Psoas muscle (tissue), 7 donors: ENCODE measurements at regions not wholly inside any gene's neighbourhood (a gene's known extent, or its start where the extent isn't known, plus 50 kb on each side); places are given as distances from the start of the nearest gene placed in this dataset.

Experiments used
- ATAC-seq, 4 donors: fragments of 200-7000 bp; cut with Tn5 transposase; one replicate each; pipeline ENCODE4 v1.9.1; 2020; ENCODE audit warnings: moderate library complexity in 3 of 4, mild to moderate bottlenecking in 2 of 4
- DNase-seq, 2 donors: peaks; one replicate each; pipeline ENCODE4 v3.0.0-alpha.2; 2020
- H3K27ac ChIP-seq: fragments of 200-600 bp; one replicate; pipeline ENCODE4 v1.8.0; 2022
- H3K27me3 ChIP-seq, 3 donors: fragments of 200-600 bp in 1 of 3; one replicate each; pipeline versions ENCODE4 v1.6.1 to v1.8.0; 2013 to 2022; ENCODE audit warnings: low read length in 2 of 3, mild to moderate bottlenecking in 2 of 3, moderate library complexity in 1 of 3; ENCODE audit not compliant: insufficient read depth in 3 of 3
- H3K36me3 ChIP-seq, 2 donors: fragments of 200-600 bp in 1 of 2; one replicate each; pipeline versions ENCODE4 v1.6.1 to v1.8.0; 2013 to 2022; ENCODE audit warnings: low read depth in 1 of 2, mild to moderate bottlenecking in 1 of 2, moderate library complexity in 1 of 2; ENCODE audit not compliant: insufficient read depth in 1 of 2
- H3K4me1 ChIP-seq: fragments of 200-600 bp; one replicate; pipeline ENCODE4 v1.8.0; 2022
- H3K4me3 ChIP-seq: fragments of 200-600 bp; one replicate; pipeline ENCODE4 v1.8.0; 2022; ENCODE audit warnings: mild to moderate bottlenecking
- H3K9me3 ChIP-seq: fragments of 200-600 bp; one replicate; pipeline ENCODE4 v1.8.0; 2022
- CTCF ChIP-seq: fragments of 200-600 bp; IDR thresholded peaks from one replicate; pipeline ENCODE4 v1.8.0; 2022; ENCODE audit warnings: antibody characterized with exemption
- WGBS, 3 donors: extraction: QIAGEN DNeasy Blood & Tissue Kit; methylation state at CpG; one replicate each; pipeline versions ENCODE4 v1.1.6 to v1.1.7; 2013; 5-methylcytosine and 5-hydroxymethylcytosine counted together
- intact Hi-C, 2 donors: fragments of 100-400 bp; cut with DNase I; formaldehyde crosslinking; loops; one replicate each; pipeline versions ENCODE4 v1.11.0 to v1.14.2; 2022
- donor health status: healthy with polysubstance abuse.
- donor health status: DM: no; HTN: no; CAD: no; lungs with moderate emphysema.
- donor health status: Bipolar disorder and iron deficiency.
- donor health status: healthy.
- donor health status: DM: yes; HTN: yes; CAD: no.
- donor health status: DM: no; HTN: no; CAD: no.
- donor health status: DM: yes; HTN: yes; CAD: no.

- intact Hi-C loops, result no loop called here
- H3K27ac ChIP-seq, result no peak overlapping the region
- no peaks in the 10 kb centered on the region for H3K27me3 ChIP-seq
- H3K4me1 ChIP-seq, result no peaks in the 10 kb centered on the region
- ATAC-seq (peak in 3 of 4 donors; percentile 53 to 73 (median 55)), DNase-seq (peak; percentile 72 to 81)
- 41 to 44% (median 42%) methylated on average over 3 of the region's 3 CpGs for WGBS, 3 donors
- TF ChIP-seq CTCF, result no peak
- no peak overlapping the region for H3K4me3 ChIP-seq
- no peaks in the 10 kb centered on the region for H3K36me3 ChIP-seq
- H3K9me3 ChIP-seq, result no peaks in the 10 kb centered on the region
Measured at GRCh38 chr2:220277445-220277975, 650.1 kb downstream of the SLC4A3 start.

- no peaks in the 10 kb centered on the region for H3K27me3 ChIP-seq
- no peak overlapping the region for H3K27ac ChIP-seq
- no peaks in the 10 kb centered on the region for H3K36me3 ChIP-seq
- ATAC-seq (no peak), DNase-seq (no peak)
- no peaks in the 10 kb centered on the region for H3K4me1 ChIP-seq
- no peak overlapping the region for H3K4me3 ChIP-seq
- intact Hi-C loops, result no loop called here
- WGBS, 3 donors, result 68 to 74% (median 69%) methylated on average over 2 of the region's 2 CpGs
- no peaks in the 10 kb centered on the region for H3K9me3 ChIP-seq
- no peak for TF ChIP-seq CTCF
Measured at GRCh38 chr2:220278022-220278421, 650.6 kb downstream of the SLC4A3 start.

GRCh38 chr2:220279372-220279771 lies 651.9 kb downstream of the SLC4A3 start:
- ATAC-seq (no peak), DNase-seq (no peak)
- intact Hi-C loops, result no loop called here
- Histone ChIP-seq H3K9me3 (no peaks in the 10 kb centered on the region), H3K27me3 (no peaks in the 10 kb centered on the region), H3K4me3 (no peak overlapping the region), H3K36me3 (no peaks in the 10 kb centered on the region), H3K4me1 (no peaks in the 10 kb centered on the region), H3K27ac (no peak overlapping the region)
- 84 to 93% (median 86%) methylated on average over 2 of the region's 2 CpGs for WGBS, 3 donors
- no peak for TF ChIP-seq CTCF

GRCh38 chr2:220279840-220280239 lies 652.4 kb downstream of the SLC4A3 start:
- Histone ChIP-seq H3K27me3 (no peaks in the 10 kb centered on the region), H3K27ac (no peak overlapping the region), H3K36me3 (no peaks in the 10 kb centered on the region), H3K4me1 (no peaks in the 10 kb centered on the region), H3K9me3 (no peaks in the 10 kb centered on the region), H3K4me3 (no peak overlapping the region)
- DNase-seq (no peak), ATAC-seq (no peak)
- TF ChIP-seq CTCF, result no peak
- intact Hi-C loops, result no loop called here

- intact Hi-C loops, result no loop called here
- DNase-seq (no peak), ATAC-seq (no peak)
- H3K27me3 ChIP-seq, result no peaks in the 10 kb centered on the region
- no peak for TF ChIP-seq CTCF
- H3K27ac ChIP-seq, result no peak overlapping the region
- no peaks in the 10 kb centered on the region for H3K4me1 ChIP-seq
- H3K36me3 ChIP-seq, result no peaks in the 10 kb centered on the region
- no peak overlapping the region for H3K4me3 ChIP-seq
- 85 to 93% (median 92%) methylated on average over 4 of the region's 4 CpGs for WGBS, 3 donors
- no peaks in the 10 kb centered on the region for H3K9me3 ChIP-seq
Measured at GRCh38 chr2:220280736-220281135, 653.3 kb downstream of the SLC4A3 start.
